GM12873 (cell line): ENCODE measurements at regions not wholly inside any gene's neighbourhood (a gene's known extent, or its start where the extent isn't known, plus 50 kb on each side); places are given as distances from the start of the nearest gene placed in this dataset.
A peak's percentile ranks its signal among the peaks of the same experiment; 100 is the strongest.

Experiments used
- TF ChIP-seq, protein P1 (sequence below): IDR thresholded peaks from 2 replicates; pipeline ENCODE4 v1.5.1; 2012; ENCODE audit warnings: low read depth, mild to moderate bottlenecking, moderate library complexity, low read length, control low read depth; ENCODE audit not compliant: insufficient read depth; ENCODE audit errors: missing control alignments

DNA sequence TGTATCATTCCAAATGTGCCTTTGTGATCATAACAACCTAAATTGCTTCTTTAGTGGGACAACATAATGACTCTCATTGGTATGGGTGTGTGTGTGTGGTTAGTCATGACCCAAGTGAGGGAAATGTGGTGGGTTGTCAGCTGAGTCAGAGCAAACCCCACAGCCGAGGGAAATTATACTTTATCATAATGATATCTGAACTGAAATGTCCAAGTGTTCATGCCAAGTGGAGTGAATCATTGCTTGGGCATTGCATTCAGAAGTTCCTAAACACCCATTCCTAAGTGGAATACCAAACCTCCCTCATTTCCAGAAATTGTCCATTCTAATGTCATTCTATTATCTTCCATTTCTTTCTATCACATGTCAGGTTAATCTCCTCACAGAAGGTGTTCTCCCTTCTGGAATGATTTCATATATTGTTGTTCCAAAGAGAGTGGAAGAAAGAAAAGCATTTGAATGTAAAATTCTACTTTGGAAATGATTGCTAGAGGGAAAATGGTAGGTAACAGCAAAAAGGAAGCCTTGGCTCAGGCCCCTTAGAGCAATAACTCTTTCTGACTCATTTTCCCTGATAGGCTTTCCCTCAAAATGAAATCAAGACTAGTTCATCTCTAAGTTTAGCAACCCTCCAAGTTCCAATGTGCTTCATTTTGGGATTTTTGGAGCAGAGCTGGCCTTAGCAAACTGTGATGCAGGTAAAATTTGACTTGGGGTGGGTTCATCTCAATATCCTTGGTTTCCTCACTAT, 230.7 kb upstream of the KCNIP4 start:
- TF ChIP-seq, protein P1, sequence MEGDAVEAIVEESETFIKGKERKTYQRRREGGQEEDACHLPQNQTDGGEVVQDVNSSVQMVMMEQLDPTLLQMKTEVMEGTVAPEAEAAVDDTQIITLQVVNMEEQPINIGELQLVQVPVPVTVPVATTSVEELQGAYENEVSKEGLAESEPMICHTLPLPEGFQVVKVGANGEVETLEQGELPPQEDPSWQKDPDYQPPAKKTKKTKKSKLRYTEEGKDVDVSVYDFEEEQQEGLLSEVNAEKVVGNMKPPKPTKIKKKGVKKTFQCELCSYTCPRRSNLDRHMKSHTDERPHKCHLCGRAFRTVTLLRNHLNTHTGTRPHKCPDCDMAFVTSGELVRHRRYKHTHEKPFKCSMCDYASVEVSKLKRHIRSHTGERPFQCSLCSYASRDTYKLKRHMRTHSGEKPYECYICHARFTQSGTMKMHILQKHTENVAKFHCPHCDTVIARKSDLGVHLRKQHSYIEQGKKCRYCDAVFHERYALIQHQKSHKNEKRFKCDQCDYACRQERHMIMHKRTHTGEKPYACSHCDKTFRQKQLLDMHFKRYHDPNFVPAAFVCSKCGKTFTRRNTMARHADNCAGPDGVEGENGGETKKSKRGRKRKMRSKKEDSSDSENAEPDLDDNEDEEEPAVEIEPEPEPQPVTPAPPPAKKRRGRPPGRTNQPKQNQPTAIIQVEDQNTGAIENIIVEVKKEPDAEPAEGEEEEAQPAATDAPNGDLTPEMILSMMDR, result no peak

DNA sequence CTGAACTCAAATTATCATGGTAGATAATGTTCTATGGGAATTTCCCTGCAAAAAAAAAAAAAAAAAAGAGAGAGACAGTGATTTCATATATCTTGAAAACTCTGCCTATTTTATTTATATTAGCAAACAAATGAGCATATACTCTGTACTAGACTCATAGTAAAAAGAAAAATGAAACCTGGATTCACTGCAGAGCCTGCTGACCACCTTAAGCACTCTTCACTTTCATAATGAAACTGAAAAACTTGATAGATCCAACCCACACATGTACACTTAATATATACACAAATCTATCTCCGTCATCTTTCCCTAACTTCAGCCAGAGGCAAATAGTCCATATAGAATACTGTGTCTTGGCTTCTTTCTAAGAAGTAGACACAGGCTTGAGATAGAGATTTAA, 226.1 kb upstream of the KCNIP4 start:
- TF ChIP-seq, protein P1, result no peak

DNA sequence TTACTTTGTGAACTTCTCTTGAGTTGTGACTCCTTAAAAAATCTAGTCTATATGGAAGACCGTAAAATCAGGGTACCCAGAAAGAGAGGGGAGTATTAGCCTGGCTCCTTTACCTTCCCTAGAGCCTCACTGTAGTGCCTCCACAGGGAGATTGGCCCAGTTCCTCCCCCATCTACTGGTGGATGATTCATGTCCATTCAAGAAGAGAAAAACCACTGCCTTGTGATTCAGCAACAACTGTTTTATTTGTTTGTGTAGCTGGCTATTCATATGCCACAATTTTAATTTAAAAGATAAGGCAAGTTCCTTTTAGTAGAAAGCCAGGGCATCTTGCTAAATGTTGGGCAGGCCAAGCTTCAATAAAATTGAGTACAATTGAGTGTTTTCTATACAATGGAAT, 221.8 kb upstream of the KCNIP4 start:
- TF ChIP-seq, protein P1, result no peak

DNA sequence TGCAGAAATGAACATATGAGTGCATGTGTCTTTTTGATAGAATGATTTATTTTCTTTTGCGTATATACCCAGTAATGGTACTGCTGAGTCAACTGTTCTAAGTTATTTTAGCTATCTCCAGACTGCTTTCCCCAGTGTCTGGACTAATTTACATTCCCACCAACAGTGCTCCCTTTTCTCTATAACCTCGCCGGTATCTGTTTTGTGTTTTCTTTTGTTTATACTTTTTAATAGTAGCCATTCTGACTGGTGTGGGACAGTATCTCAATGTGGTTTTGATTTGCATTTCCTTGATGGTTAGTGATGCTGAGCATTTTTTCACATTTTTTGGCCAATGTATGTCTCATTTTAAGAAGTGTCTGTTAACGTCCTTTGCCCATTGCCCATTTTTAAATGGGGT, 218.6 kb upstream of the KCNIP4 start:
- TF ChIP-seq, protein P1, result no peak

DNA sequence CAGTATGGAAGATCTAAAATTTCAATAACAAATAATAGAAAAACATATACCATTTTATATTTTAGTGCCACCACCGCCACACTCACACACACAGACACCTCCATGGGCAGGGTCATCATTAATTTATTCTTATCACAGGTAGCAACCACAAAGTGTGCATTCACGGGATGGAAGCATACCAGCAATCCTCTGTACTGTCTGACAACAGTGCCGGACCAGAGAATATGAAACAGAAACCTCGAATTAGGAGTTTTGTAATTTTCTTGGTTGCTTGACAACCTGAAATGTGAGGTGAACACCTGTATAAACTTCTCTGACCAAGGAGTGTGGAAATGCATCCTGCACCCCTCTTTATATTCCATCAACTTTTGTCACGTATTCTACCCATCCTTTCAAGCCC, 213.9 kb upstream of the KCNIP4 start:
- TF ChIP-seq, protein P1, result no peak

DNA sequence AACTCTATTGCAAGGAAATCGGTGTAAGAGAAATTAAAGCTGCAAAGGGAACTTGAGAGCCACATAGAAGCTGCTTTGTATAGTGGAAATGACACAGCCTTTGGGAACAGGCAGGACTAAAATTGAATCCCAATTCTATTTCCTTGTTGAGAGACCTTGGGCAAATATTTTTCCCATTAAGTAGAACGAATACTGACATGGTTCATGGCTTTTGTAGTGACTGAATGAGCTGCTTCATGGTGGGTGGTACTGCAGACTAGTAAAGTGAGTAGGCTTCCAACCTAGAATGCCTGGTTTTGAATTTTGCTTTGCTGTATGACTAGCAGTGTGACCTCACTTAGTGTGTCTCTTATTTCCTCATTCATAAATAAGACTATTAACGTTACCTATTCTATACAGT, 182.2 kb upstream of the KCNIP4 start:
- TF ChIP-seq, protein P1, result no peak

DNA sequence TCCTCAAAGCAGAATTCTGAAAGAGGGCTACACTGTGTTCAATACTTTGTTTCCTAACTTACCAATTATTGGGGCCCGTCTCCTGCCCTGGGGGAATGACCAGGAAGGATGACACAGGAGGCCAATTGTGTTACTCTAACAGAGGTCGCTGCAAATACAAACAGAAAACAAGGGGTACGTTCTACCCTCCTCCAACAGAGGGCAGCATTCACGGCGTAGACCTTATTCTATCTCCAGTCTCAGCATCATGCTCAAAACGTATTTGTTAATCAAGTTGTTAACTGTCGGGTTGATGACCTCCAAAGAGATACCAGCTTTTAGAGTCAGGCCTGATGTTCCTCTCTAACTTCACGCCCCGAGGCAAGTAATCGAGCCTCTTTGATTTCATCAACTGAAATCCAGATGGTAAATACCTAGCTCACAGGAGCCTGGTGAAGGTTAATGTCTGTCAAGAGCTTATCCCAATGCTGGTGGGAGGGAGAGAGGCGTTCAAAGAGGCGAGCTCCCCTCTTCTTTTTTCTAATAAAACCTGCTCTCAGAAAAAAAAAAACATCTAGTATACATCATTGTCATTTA, 181.0 kb upstream of the KCNIP4 start:
- TF ChIP-seq, protein P1, result peak; percentile 48
